Mesothelial cell of epicardium (in vitro differentiated cells): ENCODE measurements at regions not wholly inside any gene's neighbourhood (a gene's known extent, or its start where the extent isn't known, plus 50 kb on each side); places are given as distances from the start of the nearest gene placed in this dataset.

ENCODE experiments used
- DNase-seq, 2 experiments: peaks; one replicate each; pipeline ENCODE4 v3.0.0; 2021; ENCODE audit warnings: low spot score in 2 of 2; ENCODE audit not compliant: unreplicated experiment in 2 of 2
- H3K27ac Mint-ChIP-seq: 2 replicates; pipeline ENCODE4 v1.8.0; 2021; ENCODE audit warnings: mixed read lengths
- H3K27me3 Mint-ChIP-seq: 2 replicates; pipeline ENCODE4 v1.8.0; 2021; ENCODE audit warnings: low read depth, mixed read lengths
- H3K36me3 Mint-ChIP-seq: 2 replicates; pipeline ENCODE4 v1.8.0; 2021; ENCODE audit warnings: mixed read lengths
- H3K4me1 Mint-ChIP-seq: 2 replicates; pipeline ENCODE4 v1.8.0; 2021; ENCODE audit warnings: mixed read lengths
- H3K4me3 Mint-ChIP-seq: 2 replicates; pipeline ENCODE4 v1.8.0; 2021; ENCODE audit warnings: mild to moderate bottlenecking, moderate library complexity, mixed read lengths
- H3K9me3 Mint-ChIP-seq: 2 replicates; pipeline ENCODE4 v1.8.0; 2021; ENCODE audit warnings: mixed read lengths
- TF ChIP-seq, protein P1 (sequence below): fragments of 200-600 bp; sonication (generic); IDR thresholded peaks from one replicate; pipeline ENCODE4 v1.5.0; 2021; ENCODE audit warnings: antibody characterized with exemption; ENCODE audit not compliant: unreplicated experiment

- Mint-ChIP-seq H3K4me3 (no peak overlapping the region), H3K9me3 (peaks cover 9% of the 10 kb centered on the region), H3K27ac (no peak overlapping the region), H3K4me1 (no peaks in the 10 kb centered on the region), H3K27me3 (peaks cover 13% of the 10 kb centered on the region), H3K36me3 (no peaks in the 10 kb centered on the region)
- TF ChIP-seq, protein P1, sequence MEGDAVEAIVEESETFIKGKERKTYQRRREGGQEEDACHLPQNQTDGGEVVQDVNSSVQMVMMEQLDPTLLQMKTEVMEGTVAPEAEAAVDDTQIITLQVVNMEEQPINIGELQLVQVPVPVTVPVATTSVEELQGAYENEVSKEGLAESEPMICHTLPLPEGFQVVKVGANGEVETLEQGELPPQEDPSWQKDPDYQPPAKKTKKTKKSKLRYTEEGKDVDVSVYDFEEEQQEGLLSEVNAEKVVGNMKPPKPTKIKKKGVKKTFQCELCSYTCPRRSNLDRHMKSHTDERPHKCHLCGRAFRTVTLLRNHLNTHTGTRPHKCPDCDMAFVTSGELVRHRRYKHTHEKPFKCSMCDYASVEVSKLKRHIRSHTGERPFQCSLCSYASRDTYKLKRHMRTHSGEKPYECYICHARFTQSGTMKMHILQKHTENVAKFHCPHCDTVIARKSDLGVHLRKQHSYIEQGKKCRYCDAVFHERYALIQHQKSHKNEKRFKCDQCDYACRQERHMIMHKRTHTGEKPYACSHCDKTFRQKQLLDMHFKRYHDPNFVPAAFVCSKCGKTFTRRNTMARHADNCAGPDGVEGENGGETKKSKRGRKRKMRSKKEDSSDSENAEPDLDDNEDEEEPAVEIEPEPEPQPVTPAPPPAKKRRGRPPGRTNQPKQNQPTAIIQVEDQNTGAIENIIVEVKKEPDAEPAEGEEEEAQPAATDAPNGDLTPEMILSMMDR: no peak
- no peak for DNase-seq
These were observed 162.7 kb upstream of the PWP1 start for GRCh38 chr12:107522692-107523477.

DNA sequence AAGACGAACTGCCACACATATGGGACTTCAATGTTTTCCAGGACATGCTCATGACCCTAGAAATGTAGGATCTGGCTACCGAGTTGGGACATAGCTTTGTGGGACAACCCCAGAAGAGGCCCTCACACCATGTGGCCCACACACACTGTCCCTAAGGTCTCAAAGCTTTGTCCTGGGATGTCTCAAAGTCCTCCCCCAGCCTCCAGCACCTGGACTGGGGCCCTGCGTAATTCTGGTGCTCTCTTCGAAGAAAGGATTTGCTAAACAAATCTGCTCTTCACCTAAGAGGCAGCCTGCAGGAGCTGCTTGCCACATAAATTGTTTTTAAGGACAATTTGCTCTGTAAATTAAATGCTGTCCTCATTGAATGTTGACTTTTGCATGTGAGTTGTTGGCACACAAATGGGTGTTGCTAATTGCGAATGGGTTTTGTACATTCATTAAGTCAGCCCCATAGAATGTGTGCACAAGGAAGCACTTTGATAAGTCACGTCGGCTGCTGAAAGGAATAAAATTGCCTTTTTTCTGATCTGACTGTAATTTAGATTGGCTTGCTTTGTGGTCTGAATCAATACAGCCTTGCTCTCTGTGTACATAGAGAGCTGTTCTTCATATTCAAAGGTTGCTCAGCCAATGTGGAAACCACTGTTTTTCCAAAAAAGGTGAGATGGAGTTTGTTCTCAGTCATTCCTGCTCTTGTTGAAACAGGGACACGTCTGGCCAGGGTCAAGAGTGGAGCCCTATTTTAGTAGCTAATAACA, 161.6 kb upstream of the PWP1 start:
- peaks cover 7% of the 10 kb centered on the region for H3K9me3 Mint-ChIP-seq
- TF ChIP-seq, protein P1: no peak
- no peak for DNase-seq
- H3K27ac Mint-ChIP-seq: no peak overlapping the region
- H3K4me1 Mint-ChIP-seq: no peaks in the 10 kb centered on the region
- H3K27me3 Mint-ChIP-seq: peaks cover 11% of the 10 kb centered on the region
- H3K4me3 Mint-ChIP-seq: no peak overlapping the region
- no peaks in the 10 kb centered on the region for H3K36me3 Mint-ChIP-seq

DNA sequence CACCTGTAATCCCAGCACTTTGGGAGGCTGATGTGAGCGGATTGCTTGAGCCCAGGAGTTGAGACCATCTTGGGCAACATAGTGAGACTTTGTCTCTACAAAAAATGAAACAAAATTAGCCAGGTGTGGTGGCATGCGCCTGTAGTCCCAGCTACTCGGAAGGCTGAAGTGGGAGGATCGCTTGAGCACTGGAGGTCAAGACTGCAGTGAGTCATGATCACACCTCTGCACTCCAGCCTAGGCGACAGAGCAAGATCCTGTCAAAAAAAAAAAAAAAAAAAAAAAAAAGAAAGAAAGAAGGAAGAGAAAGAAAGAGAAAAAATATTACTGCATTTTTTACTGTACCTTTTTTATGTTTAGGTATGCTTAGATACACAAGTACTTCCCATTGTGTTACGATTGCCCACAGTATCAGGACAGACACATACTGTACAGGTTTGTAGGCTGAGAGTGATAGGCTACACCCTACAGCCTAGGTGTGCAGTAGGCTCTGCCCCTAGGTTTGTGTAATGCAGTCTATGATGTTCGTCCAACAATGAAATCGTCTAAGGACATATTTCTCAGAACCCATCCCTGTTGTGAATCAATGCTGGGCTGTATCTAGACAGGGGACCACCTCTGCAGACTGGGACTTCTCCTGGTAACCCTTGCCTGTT, 160.4 kb upstream of the PWP1 start:
- Mint-ChIP-seq H3K27ac (no peak overlapping the region), H3K4me3 (no peak overlapping the region), H3K36me3 (no peaks in the 10 kb centered on the region), H3K9me3 (peaks cover 6% of the 10 kb centered on the region), H3K27me3 (peaks cover 4% of the 10 kb centered on the region), H3K4me1 (no peaks in the 10 kb centered on the region)
- DNase-seq: no peak
- TF ChIP-seq, protein P1: no peak

- no peak overlapping the region for H3K27ac Mint-ChIP-seq
- TF ChIP-seq, protein P1: no peak
- no peak overlapping the region for H3K4me3 Mint-ChIP-seq
- H3K4me1 Mint-ChIP-seq: no peaks in the 10 kb centered on the region
- peaks cover 4% of the 10 kb centered on the region for H3K27me3 Mint-ChIP-seq
- no peak for DNase-seq
- H3K9me3 Mint-ChIP-seq: peaks cover 6% of the 10 kb centered on the region
- no peaks in the 10 kb centered on the region for H3K36me3 Mint-ChIP-seq
These were observed 159.7 kb upstream of the PWP1 start for GRCh38 chr12:107525719-107526554.

GRCh38 chr12:107526555-107527180, 158.9 kb upstream of the PWP1 start:
- DNase-seq: no peak
- H3K27me3 Mint-ChIP-seq: peaks cover 5% of the 10 kb centered on the region
- H3K27ac Mint-ChIP-seq: no peak overlapping the region
- no peaks in the 10 kb centered on the region for H3K36me3 Mint-ChIP-seq
- no peak overlapping the region for H3K4me3 Mint-ChIP-seq
- H3K9me3 Mint-ChIP-seq: peaks cover 4% of the 10 kb centered on the region
- no peaks in the 10 kb centered on the region for H3K4me1 Mint-ChIP-seq
- TF ChIP-seq, protein P1: no peak
